Endodermal cell (in vitro differentiated cells): ENCODE measurements at regions not wholly inside any gene's neighbourhood (a gene's known extent, or its start where the extent isn't known, plus 50 kb on each side); places are given as distances from the start of the nearest gene placed in this dataset.

Source experiments
- DNase-seq: peaks from one replicate; pipeline ENCODE4 v3.0.0-alpha.2; 2017
- H3K27ac ChIP-seq: 2 replicates; pipeline ENCODE4 v1.5.1; 2013; ENCODE audit warnings: mild to moderate bottlenecking, low read depth, low read length, moderate library complexity
- H3K27me3 ChIP-seq: 2 replicates; pipeline ENCODE4 v1.6.1; 2013; ENCODE audit warnings: mild to moderate bottlenecking, low read length, moderate library complexity; ENCODE audit not compliant: insufficient read depth, control insufficient read depth, poor library complexity, severe bottlenecking
- H3K36me3 ChIP-seq: 2 replicates; pipeline ENCODE4 v1.7.0; 2013; ENCODE audit warnings: mild to moderate bottlenecking, low read length, moderate library complexity; ENCODE audit not compliant: control insufficient read depth, insufficient read depth
- H3K4me1 ChIP-seq: one replicate; pipeline ENCODE4 v1.7.0; 2013; ENCODE audit warnings: low read length; ENCODE audit not compliant: control insufficient read depth, insufficient read depth
- H3K4me3 ChIP-seq: 2 replicates; pipeline ENCODE4 v1.5.1; 2013; ENCODE audit warnings: mild to moderate bottlenecking, low read length, moderate library complexity
- H3K9ac ChIP-seq: 2 replicates; pipeline ENCODE4 v1.6.1; 2013; ENCODE audit warnings: mild to moderate bottlenecking, low read length, moderate library complexity; ENCODE audit not compliant: poor library complexity, severe bottlenecking; ENCODE audit errors: extremely low read depth
- H3K9me3 ChIP-seq: 2 replicates; pipeline ENCODE4 v1.6.1; 2013; ENCODE audit warnings: mild to moderate bottlenecking, low read length, moderate library complexity; ENCODE audit not compliant: control insufficient read depth
- H3K27ac Mint-ChIP-seq: 2 replicates; pipeline ENCODE4 v1.8.0; 2020; ENCODE audit warnings: mixed read lengths
- H3K27me3 Mint-ChIP-seq: 2 replicates; pipeline ENCODE4 v1.8.0; 2021; ENCODE audit warnings: mild to moderate bottlenecking, mixed read lengths; ENCODE audit not compliant: insufficient read depth
- H3K36me3 Mint-ChIP-seq: 2 replicates; pipeline ENCODE4 v1.8.0; 2020; ENCODE audit warnings: low read depth, mixed read lengths
- H3K4me1 Mint-ChIP-seq: 2 replicates; pipeline ENCODE4 v1.8.0; 2020; ENCODE audit warnings: mixed read lengths
- H3K4me3 Mint-ChIP-seq: 2 replicates; pipeline ENCODE4 v1.8.0; 2020; ENCODE audit warnings: mild to moderate bottlenecking, moderate library complexity, mixed read lengths
- H3K9me3 Mint-ChIP-seq: 2 replicates; pipeline ENCODE4 v1.8.0; 2020; ENCODE audit warnings: mild to moderate bottlenecking, mixed read lengths
- CTCF ChIP-seq: fragments of 200-600 bp; sonication (generic); conservative IDR thresholded peaks from 2 replicates; pipeline ENCODE4 v1.5.0; 2021; ENCODE audit warnings: antibody characterized with exemption, mild to moderate bottlenecking
- WGBS, 2 experiments: methylation state at CpG; one replicate each; pipeline versions ENCODE4 v1.1.5 to v1.1.7; 2013; ENCODE audit warnings: missing lambda C conversion rate in 2 of 2, mixed read lengths in 1 of 2; ENCODE audit not compliant: insufficient coverage in 1 of 2, insufficient read length in 1 of 2; 5-methylcytosine and 5-hydroxymethylcytosine counted together

- H3K4me3 ChIP-seq, result no peak overlapping the region
- H3K9me3 Mint-ChIP-seq, result no peaks in the 10 kb centered on the region
- DNase-seq, result no peak
- H3K9me3 ChIP-seq, result no peaks in the 10 kb centered on the region
- H3K4me3 Mint-ChIP-seq, result no peak overlapping the region
- H3K27me3 Mint-ChIP-seq, result no peaks in the 10 kb centered on the region
- H3K9ac ChIP-seq, result no peak overlapping the region
- H3K36me3 Mint-ChIP-seq, result no peaks in the 10 kb centered on the region
- H3K27ac Mint-ChIP-seq, result no peak overlapping the region
- no peaks in the 10 kb centered on the region for H3K27me3 ChIP-seq
- no peak overlapping the region for H3K27ac ChIP-seq
- H3K4me1 Mint-ChIP-seq, result no peaks in the 10 kb centered on the region
- H3K4me1 ChIP-seq, result no peaks in the 10 kb centered on the region
- H3K36me3 ChIP-seq, result no peaks in the 10 kb centered on the region
- no peak for TF ChIP-seq CTCF
Measured at GRCh38 chr7:13288516-13288915, 601.1 kb downstream of the ARL4A start.

GRCh38 chr7:13290975-13291374 is 603.5 kb downstream of the ARL4A start:
- no peak for TF ChIP-seq CTCF
- no peak overlapping the region for H3K4me3 ChIP-seq
- no peaks in the 10 kb centered on the region for H3K27me3 Mint-ChIP-seq

GRCh38 chr7:13293264-13294002 is 606.0 kb downstream of the ARL4A start:
- no peaks in the 10 kb centered on the region for H3K27me3 ChIP-seq
- 97 to 100% methylated on average over 1 to 2 of the region's 2 CpGs for WGBS, 2 experiments
- no peak overlapping the region for H3K9ac ChIP-seq
- Mint-ChIP-seq H3K9me3 (no peaks in the 10 kb centered on the region), H3K27me3 (no peaks in the 10 kb centered on the region), H3K4me3 (no peak overlapping the region), H3K36me3 (no peaks in the 10 kb centered on the region), H3K27ac (no peak overlapping the region), H3K4me1 (peaks cover 4% of the 10 kb centered on the region)
- H3K27ac ChIP-seq, result no peak overlapping the region
- H3K4me3 ChIP-seq, result no peak overlapping the region
- no peak for DNase-seq
- H3K36me3 ChIP-seq, result no peaks in the 10 kb centered on the region
- no peaks in the 10 kb centered on the region for H3K9me3 ChIP-seq
- TF ChIP-seq CTCF, result no peak
- H3K4me1 ChIP-seq, result no peaks in the 10 kb centered on the region

More at GRCh38 chr7:13290975-13291374, 603.5 kb downstream of the ARL4A start:
- no peaks in the 10 kb centered on the region for H3K9me3 ChIP-seq
- no peak overlapping the region for H3K27ac Mint-ChIP-seq
- H3K9me3 Mint-ChIP-seq, result no peaks in the 10 kb centered on the region
- no peaks in the 10 kb centered on the region for H3K27me3 ChIP-seq
- H3K9ac ChIP-seq, result no peak overlapping the region
- H3K4me1 Mint-ChIP-seq, result no peaks in the 10 kb centered on the region
- no peak for DNase-seq
- H3K36me3 Mint-ChIP-seq, result no peaks in the 10 kb centered on the region
- no peak overlapping the region for H3K4me3 Mint-ChIP-seq
- H3K4me1 ChIP-seq, result no peaks in the 10 kb centered on the region
- H3K36me3 ChIP-seq, result no peaks in the 10 kb centered on the region
- H3K27ac ChIP-seq, result peak overlapping the region; percentile 29
